B cell (primary cell): ENCODE measurements at regions not wholly inside any gene's neighbourhood (a gene's known extent, or its start where the extent isn't known, plus 50 kb on each side); places are given as distances from the start of the nearest gene placed in this dataset.

ENCODE experiments used
- ATAC-seq: fragments of 200-7000 bp; cut with Tn5 transposase; one replicate; pipeline ENCODE4 v1.10.0; 2021; ENCODE audit warnings: low read depth, mild to moderate bottlenecking, moderate number of reproducible peaks, moderate library complexity
- CTCF ChIA-PET: fragments of 350-600 bp; sonication (Branson Sonifier 250); formaldehyde crosslinking; loops from one replicate; lab custom pipeline; 2021; ENCODE audit warnings: antibody characterized with exemption, inconsistent platforms; lab: Charles Lee
- POLR2A ChIA-PET: fragments of 350-600 bp; sonication (Branson Sonifier 250); formaldehyde crosslinking; loops from one replicate; lab custom pipeline; 2021; ENCODE audit warnings: antibody characterized with exemption; lab: Charles Lee
- DNase-seq: peaks from one replicate; pipeline ENCODE4 v3.0.0; 2013
- H2AFZ ChIP-seq: 2 replicates; pipeline ENCODE4 v1.6.1; 2012; ENCODE audit warnings: mild to moderate bottlenecking, low read depth, low read length; ENCODE audit not compliant: insufficient read depth, poor library complexity, severe bottlenecking
- H3K27ac ChIP-seq, 2 donors: 1 replicate in 1 of 2; 2 replicates in 1 of 2; pipeline ENCODE4 v1.5.1; 2012 to 2013; ENCODE audit warnings: low read length in 2 of 2, mild to moderate bottlenecking in 2 of 2, moderate library complexity in 1 of 2
- H3K27me3 ChIP-seq, 4 experiments: fragments of 200-600 bp in 1 of 4; sonication (generic) in 1 of 4; replicated peaks in 1 of 4; 1 replicate in 2 of 4; 2 replicates in 2 of 4; pipeline versions ENCODE4 v1.6.1 to v1.7.0; 2013 to 2016; ENCODE audit warnings: low read length in 3 of 4, mild to moderate bottlenecking in 2 of 4, mixed read lengths in 1 of 4, moderate library complexity in 1 of 4; ENCODE audit not compliant: insufficient read depth in 4 of 4, control insufficient read depth in 3 of 4; ENCODE audit errors: control extremely low read depth in 1 of 4
- H3K36me3 ChIP-seq, 2 experiments: replicated peaks in 1 of 2; 1 replicate in 1 of 2; 2 replicates in 1 of 2; pipeline versions ENCODE4 v1.6.1 to v1.7.1; 2013; ENCODE audit warnings: low read length in 1 of 2; ENCODE audit not compliant: insufficient read depth in 2 of 2, control insufficient read depth in 1 of 2; ENCODE audit errors: control extremely low read depth in 1 of 2, extremely low read depth in 1 of 2
- H3K4me1 ChIP-seq, 2 donors: fragments of 200-600 bp in 1 of 2; sonication (generic) in 1 of 2; 1 replicate in 1 of 2; 2 replicates in 1 of 2; pipeline versions ENCODE4 v1.5.1 to v1.6.1; 2013 to 2017; ENCODE audit warnings: low read length in 2 of 2; ENCODE audit not compliant: control insufficient read depth in 2 of 2, insufficient read depth in 2 of 2
- H3K4me2 ChIP-seq: replicated peaks from 2 replicates; pipeline ENCODE3; 2012; ENCODE audit warnings: mild to moderate bottlenecking, low read depth, low read length; ENCODE audit not compliant: poor library complexity, severe bottlenecking
- H3K4me3 ChIP-seq, 5 experiments: fragments of 200-600 bp in 1 of 5; sonication (generic) in 1 of 5; 1 replicate in 3 of 5; 2 replicates in 2 of 5; pipeline versions ENCODE4 v1.5.1 to v1.7.0; 2011 to 2016; ENCODE audit warnings: low read length in 4 of 5, mild to moderate bottlenecking in 4 of 5, low read depth in 2 of 5, control low read depth in 1 of 5, moderate library complexity in 1 of 5; ENCODE audit not compliant: insufficient read depth in 1 of 5; ENCODE audit errors: control extremely low read depth in 1 of 5, extremely low read depth in 1 of 5
- H3K79me2 ChIP-seq: fragments of 200-600 bp; sonication (generic); one replicate; pipeline ENCODE4 v1.6.0; 2016; ENCODE audit warnings: low read length; ENCODE audit not compliant: control insufficient read depth, insufficient read depth
- H3K9ac ChIP-seq: fragments of 200-600 bp; sonication (generic); 2 replicates; pipeline ENCODE4 v1.6.1; 2017; ENCODE audit warnings: mild to moderate bottlenecking, low read length, moderate library complexity
- H3K9me3 ChIP-seq, 3 donors: one replicate each; pipeline versions ENCODE4 v1.6.1 to v1.7.1; 2013; ENCODE audit warnings: low read length in 2 of 3; ENCODE audit not compliant: control insufficient read depth in 2 of 3, insufficient read depth in 1 of 3; ENCODE audit errors: control extremely low read depth in 1 of 3
- H4K20me1 ChIP-seq: 2 replicates; pipeline ENCODE4 v1.6.0; 2012; ENCODE audit warnings: mild to moderate bottlenecking, low read length; ENCODE audit not compliant: insufficient read depth, control insufficient read depth, poor library complexity, severe bottlenecking
- H3K27ac Mint-ChIP-seq: one replicate; pipeline ENCODE4 v1.8.0; 2021; ENCODE audit warnings: mixed read lengths
- H3K27me3 Mint-ChIP-seq: one replicate; pipeline ENCODE4 v1.8.0; 2021; ENCODE audit warnings: mixed read lengths
- H3K4me1 Mint-ChIP-seq: one replicate; pipeline ENCODE4 v1.8.0; 2021; ENCODE audit warnings: mixed read lengths
- H3K4me3 Mint-ChIP-seq: one replicate; pipeline ENCODE4 v1.8.0; 2021; ENCODE audit warnings: mixed read lengths
- H3K9me3 Mint-ChIP-seq: one replicate; pipeline ENCODE4 v1.8.0; 2022; ENCODE audit warnings: mixed read lengths; ENCODE audit not compliant: insufficient read depth
- CTCF ChIP-seq: fragments of 200-600 bp; IDR thresholded peaks from one replicate; pipeline ENCODE4 v1.8.0; 2022; ENCODE audit warnings: antibody characterized with exemption, mild to moderate bottlenecking
- EZH2 ChIP-seq: IDR thresholded peaks from 2 replicates; pipeline ENCODE4 v1.6.1; 2012; ENCODE audit warnings: borderline replicate concordance, low read depth, mild to moderate bottlenecking, moderate library complexity, low read length; ENCODE audit not compliant: insufficient read depth, poor library complexity, severe bottlenecking
- WGBS: methylation state at CpG from one replicate; pipeline ENCODE4 v1.1.5; 2013; ENCODE audit warnings: missing lambda C conversion rate; ENCODE audit not compliant: insufficient coverage; 5-methylcytosine and 5-hydroxymethylcytosine counted together
- intact Hi-C: fragments of 100-400 bp; cut with micrococcal nuclease; formaldehyde crosslinking; loops from one replicate; pipeline ENCODE4 v1.10.0; 2022

GRCh38 chr14:84086714-84087113 lies 1443.2 kb upstream of the FLRT2 start:
- H3K27me3 Mint-ChIP-seq, result no peaks in the 10 kb centered on the region
- no peaks in the 10 kb centered on the region for H3K4me1 Mint-ChIP-seq
- H3K9me3 Mint-ChIP-seq, result peaks cover 9% of the 10 kb centered on the region
- WGBS, result 100% methylated on average over 1 of the region's 4 CpGs
- Histone ChIP-seq H4K20me1 (no peaks in the 10 kb centered on the region), H3K79me2 (no peaks in the 10 kb centered on the region), H3K9me3 (peaks cover 0 to 21% (median 3%) of the 10 kb centered on the region in 3 donors), H3K4me1 (no peaks in the 10 kb centered on the region), H3K4me2 (no peak overlapping the region), H3K4me3 (no peak overlapping the region), H3K27ac (no peak overlapping the region), H3K36me3 (no peaks in the 10 kb centered on the region), H3K27me3 (no peaks in the 10 kb centered on the region), H3K9ac (no peak overlapping the region), H2AFZ (no peak overlapping the region)
- POLR2A ChIA-PET, result no interaction called here
- TF ChIP-seq CTCF (no peak), EZH2 (no peak)
- intact Hi-C loops, result no loop called here
- ATAC-seq, result no peak
- no peak overlapping the region for H3K4me3 Mint-ChIP-seq
- CTCF ChIA-PET, result no interaction called here
- DNase-seq, result no peak
- H3K27ac Mint-ChIP-seq, result no peak overlapping the region

- no peaks in the 10 kb centered on the region for H3K4me1 ChIP-seq
- DNase-seq (no peak), ATAC-seq (no peak)
- CTCF ChIA-PET, result no interaction called here
- 100% methylated on average over 1 of the region's 8 CpGs for WGBS
- H3K27me3 ChIP-seq, result no peaks in the 10 kb centered on the region
- TF ChIP-seq CTCF, result no peak
- TF ChIP-seq EZH2, result no peak
- no peaks in the 10 kb centered on the region for H3K4me1 Mint-ChIP-seq
- H3K27me3 Mint-ChIP-seq, result no peaks in the 10 kb centered on the region
- no peaks in the 10 kb centered on the region for H4K20me1 ChIP-seq
- no peak overlapping the region for H3K27ac ChIP-seq
- no peak overlapping the region for H3K4me2 ChIP-seq
- H2AFZ ChIP-seq, result no peak overlapping the region
- POLR2A ChIA-PET, result no interaction called here
- no peak overlapping the region for H3K27ac Mint-ChIP-seq
- H3K36me3 ChIP-seq, result no peaks in the 10 kb centered on the region
- no peak overlapping the region for H3K4me3 Mint-ChIP-seq
- no peaks in the 10 kb centered on the region for H3K79me2 ChIP-seq
- H3K4me3 ChIP-seq, result no peak overlapping the region
- intact Hi-C loops, result no loop called here
- H3K9ac ChIP-seq, result no peak overlapping the region
- H3K9me3 Mint-ChIP-seq, result peaks cover 9% of the 10 kb centered on the region
- H3K9me3 ChIP-seq, result peaks cover 0 to 26% (median 3%) of the 10 kb centered on the region in 3 donors
Measured at GRCh38 chr14:84087986-84088531, 1441.9 kb upstream of the FLRT2 start.
